Adrenal gland (tissue), 9 donors: ENCODE measurements at regions not wholly inside any gene's neighbourhood (a gene's known extent, or its start where the extent isn't known, plus 50 kb on each side); places are given as distances from the start of the nearest gene placed in this dataset.

ENCODE experiments used
- DNase-seq, 7 donors: peaks; one replicate each; pipeline ENCODE4 v3.0.0-alpha.2; 2019 to 2020
- H3K27ac ChIP-seq, 5 donors: fragments of 200-600 bp; sonication (generic) in 4 of 5; 1 replicate in 3 of 5; 2 replicates in 2 of 5; pipeline versions ENCODE4 v1.5.1 to v1.8.0; 2016 to 2020; ENCODE audit warnings: mild to moderate bottlenecking in 1 of 5
- H3K27me3 ChIP-seq: fragments of 200-600 bp; 2 replicates; pipeline ENCODE4 v1.8.0; 2021
- H3K36me3 ChIP-seq, 2 donors: fragments of 200-600 bp; replicated peaks in 1 of 2; 1 replicate in 1 of 2; 2 replicates in 1 of 2; pipeline versions ENCODE4 v1.5.1 to v1.8.0; 2018 to 2022
- H3K4me1 ChIP-seq, 2 donors: fragments of 200-600 bp; replicated peaks in 1 of 2; 1 replicate in 1 of 2; 2 replicates in 1 of 2; pipeline versions ENCODE4 v1.5.1 to v1.8.0; 2018 to 2021
- H3K4me3 ChIP-seq, 4 donors: fragments of 200-600 bp; sonication (generic) in 3 of 4; one replicate each; pipeline ENCODE4 v1.5.1; 2016 to 2018
- H3K9me3 ChIP-seq, 3 donors: fragments of 200-600 bp; sonication (generic) in 1 of 3; replicated peaks in 1 of 3; 1 replicate in 2 of 3; 2 replicates in 1 of 3; pipeline versions ENCODE4 v1.5.1 to v1.8.0; 2016 to 2021
- POLR2A ChIP-seq, 2 donors: fragments of 450-650 bp; IDR thresholded peaks; one replicate each; pipeline ENCODE4 v1.6.1; 2017; ENCODE audit warnings: antibody characterized with exemption in 2 of 2, mild to moderate bottlenecking in 2 of 2, moderate library complexity in 1 of 2
- WGBS, 4 donors: extraction: QIAGEN DNeasy Blood & Tissue Kit in 2 of 4; methylation state at CpG; one replicate each; pipeline versions ENCODE4 v1.1.5 to v1.1.7; 2013 to 2017; 5-methylcytosine and 5-hydroxymethylcytosine counted together
- intact Hi-C, 2 donors: fragments of 100-400 bp; cut with DNase I; formaldehyde crosslinking; loops; one replicate each; pipeline versions ENCODE4 v1.14.1 to v1.15.0; 2022 to 2023
- TF ChIP-seq, protein P1 (sequence below), 6 experiments: fragments of 450-650 bp in 4 of 6; fragments of 200-600 bp in 2 of 6; sonication (generic) in 1 of 6; IDR thresholded peaks; 1 replicate in 5 of 6; 2 replicates in 1 of 6; pipeline versions ENCODE4 v1.5.1 to v1.8.0; 2016 to 2021; ENCODE audit warnings: antibody characterized with exemption in 6 of 6, mild to moderate bottlenecking in 2 of 6, moderate library complexity in 1 of 6
- donor health status: healthy with polysubstance abuse.
- donor health status: Bipolar disorder and iron deficiency.
- donor health status: DM: yes; HTN: yes; CAD: no.
- donor health status: DM: no; HTN: no; CAD: no.
- donor health status: DM: no; HTN: no; CAD: no.

DNA sequence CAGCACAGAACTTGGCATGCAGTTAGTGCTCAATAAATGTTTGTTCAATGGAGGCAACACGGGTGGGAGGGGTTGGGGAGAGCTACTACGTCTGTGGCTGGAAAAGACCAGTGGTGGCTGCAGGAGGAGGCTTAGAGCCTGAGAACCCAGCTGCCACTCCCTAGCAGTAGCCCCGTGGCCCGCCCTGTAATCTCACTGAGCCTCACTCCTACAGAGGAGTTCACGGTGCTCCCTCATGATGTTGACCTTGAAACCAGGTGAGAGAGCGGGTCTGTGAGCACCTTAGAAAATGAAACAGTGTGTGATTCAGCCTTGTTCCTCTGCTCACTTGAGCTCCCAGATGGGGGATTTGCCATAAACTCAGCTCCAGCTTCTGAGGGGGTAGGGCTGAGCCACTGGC lies 299.6 kb downstream of the NPHP4 start:
- Histone ChIP-seq H3K27ac (no peak overlapping the region), H3K4me1 (no peaks in the 10 kb centered on the region), H3K9me3 (no peaks in the 10 kb centered on the region), H3K36me3 (no peaks in the 10 kb centered on the region), H3K27me3 (peaks cover 5% of the 10 kb centered on the region), H3K4me3 (no peak overlapping the region)
- intact Hi-C loops = no loop called here
- DNase-seq = no peak
- TF ChIP-seq POLR2A (IDR thresholded peaks at IDR 0.05) = no peak
- TF ChIP-seq, protein P1, sequence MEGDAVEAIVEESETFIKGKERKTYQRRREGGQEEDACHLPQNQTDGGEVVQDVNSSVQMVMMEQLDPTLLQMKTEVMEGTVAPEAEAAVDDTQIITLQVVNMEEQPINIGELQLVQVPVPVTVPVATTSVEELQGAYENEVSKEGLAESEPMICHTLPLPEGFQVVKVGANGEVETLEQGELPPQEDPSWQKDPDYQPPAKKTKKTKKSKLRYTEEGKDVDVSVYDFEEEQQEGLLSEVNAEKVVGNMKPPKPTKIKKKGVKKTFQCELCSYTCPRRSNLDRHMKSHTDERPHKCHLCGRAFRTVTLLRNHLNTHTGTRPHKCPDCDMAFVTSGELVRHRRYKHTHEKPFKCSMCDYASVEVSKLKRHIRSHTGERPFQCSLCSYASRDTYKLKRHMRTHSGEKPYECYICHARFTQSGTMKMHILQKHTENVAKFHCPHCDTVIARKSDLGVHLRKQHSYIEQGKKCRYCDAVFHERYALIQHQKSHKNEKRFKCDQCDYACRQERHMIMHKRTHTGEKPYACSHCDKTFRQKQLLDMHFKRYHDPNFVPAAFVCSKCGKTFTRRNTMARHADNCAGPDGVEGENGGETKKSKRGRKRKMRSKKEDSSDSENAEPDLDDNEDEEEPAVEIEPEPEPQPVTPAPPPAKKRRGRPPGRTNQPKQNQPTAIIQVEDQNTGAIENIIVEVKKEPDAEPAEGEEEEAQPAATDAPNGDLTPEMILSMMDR (IDR thresholded peaks at IDR 0.05) = no peak
- 57 to 79% (median 67%) methylated on average over 4 to 6 of the region's 6 CpGs for WGBS, 4 donors

GRCh38 chr1:5691795-5692509 lies 300.3 kb downstream of the NPHP4 start:
- TF ChIP-seq, protein P1 (IDR thresholded peaks at IDR 0.05) = no peak
- TF ChIP-seq POLR2A (IDR thresholded peaks at IDR 0.05) = no peak
- intact Hi-C loops = no loop called here
- no peaks in the 10 kb centered on the region for H3K4me1 ChIP-seq
- no peak for DNase-seq
- no peaks in the 10 kb centered on the region for H3K36me3 ChIP-seq
- no peak overlapping the region for H3K4me3 ChIP-seq
- 75 to 83% (median 77%) methylated on average over 17 to 20 of the region's 20 CpGs for WGBS, 4 donors
- no peak overlapping the region for H3K27ac ChIP-seq
- no peaks in the 10 kb centered on the region for H3K9me3 ChIP-seq
- H3K27me3 ChIP-seq = peaks cover 5% of the 10 kb centered on the region

DNA sequence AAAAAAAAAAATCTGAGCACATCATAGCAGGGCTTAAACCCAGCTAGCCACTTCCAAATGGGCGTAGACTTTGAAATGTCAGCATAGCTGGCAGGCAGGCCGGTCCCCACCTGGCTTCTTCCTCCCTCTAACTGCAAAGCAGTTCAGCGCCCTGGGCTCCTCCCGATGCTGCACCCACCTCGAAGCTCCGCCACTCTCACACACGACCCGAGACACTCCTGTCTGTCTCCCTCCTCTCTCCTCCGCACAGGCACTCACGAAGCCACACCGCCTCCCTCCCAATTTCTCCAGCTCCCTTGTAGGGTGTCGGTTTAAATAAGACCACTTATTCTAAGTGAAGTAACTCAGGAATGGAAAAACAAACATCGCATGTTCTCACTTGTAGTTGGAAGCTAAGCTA lies 301.3 kb downstream of the NPHP4 start:
- Histone ChIP-seq H3K9me3 (no peaks in the 10 kb centered on the region), H3K4me1 (no peaks in the 10 kb centered on the region), H3K4me3 (no peak overlapping the region), H3K27ac (no peak overlapping the region), H3K36me3 (no peaks in the 10 kb centered on the region), H3K27me3 (peaks cover 3% of the 10 kb centered on the region)
- WGBS, 4 donors = 65 to 76% (median 72%) methylated on average over 13 of the region's 13 CpGs
- DNase-seq = no peak
- intact Hi-C loops = no loop called here
- TF ChIP-seq, protein P1 (IDR thresholded peaks at IDR 0.05) = no peak
- no peak for TF ChIP-seq POLR2A (IDR thresholded peaks at IDR 0.05)

DNA sequence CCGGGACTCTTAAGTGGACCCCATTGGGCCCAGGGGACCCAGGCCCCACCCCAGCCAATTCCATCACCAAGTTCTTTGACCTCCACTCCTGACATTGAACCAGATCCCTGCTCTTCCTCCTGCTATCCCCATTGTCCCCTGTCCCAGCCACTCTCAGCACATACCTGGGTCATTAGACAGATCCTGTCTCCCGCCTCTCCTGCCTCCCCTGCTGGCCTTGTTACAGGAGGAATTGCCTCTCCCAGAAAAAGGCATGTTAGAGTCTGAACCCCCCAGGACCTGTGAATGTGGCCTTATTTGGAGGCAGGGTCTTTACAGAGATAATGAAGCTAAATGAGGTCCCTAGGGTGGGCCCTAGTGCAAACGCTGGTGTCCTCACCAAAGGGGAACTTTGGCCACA lies 301.9 kb downstream of the NPHP4 start:
- Histone ChIP-seq H3K9me3 (no peaks in the 10 kb centered on the region), H3K27me3 (no peaks in the 10 kb centered on the region), H3K4me3 (no peak overlapping the region), H3K36me3 (no peaks in the 10 kb centered on the region), H3K4me1 (no peaks in the 10 kb centered on the region), H3K27ac (no peak overlapping the region)
- DNase-seq = no peak
- 84 to 91% (median 87%) methylated on average over 3 of the region's 3 CpGs for WGBS, 4 donors
- intact Hi-C loops = no loop called here
- TF ChIP-seq, protein P1 (IDR thresholded peaks at IDR 0.05) = no peak
